HEK293 (cell line): ENCODE measurements at regions not wholly inside any gene's neighbourhood (a gene's known extent, or its start where the extent isn't known, plus 50 kb on each side); places are given as distances from the start of the nearest gene placed in this dataset.

Experiments
- GLI2 ChIP-seq: fragments of 450-650 bp; formaldehyde crosslinking; IDR thresholded peaks from 2 replicates; pipeline ENCODE4; 2017; ENCODE audit warnings: missing biosample characterization, missing genetic modification characterization, low read depth, borderline replicate concordance
- MYNN ChIP-seq: fragments of 450-650 bp; formaldehyde crosslinking; IDR thresholded peaks from 2 replicates; pipeline ENCODE4 v1.5.1; 2016; ENCODE audit warnings: missing biosample characterization, missing genetic modification characterization, borderline replicate concordance
- MZF1 ChIP-seq: fragments of 450-650 bp; formaldehyde crosslinking; IDR thresholded peaks from 2 replicates; pipeline ENCODE4 v1.5.1; 2017; ENCODE audit warnings: missing biosample characterization, missing genetic modification characterization, borderline replicate concordance
- PRDM1 ChIP-seq: fragments of 450-650 bp; formaldehyde crosslinking; IDR thresholded peaks from 2 replicates; pipeline ENCODE4; 2016; ENCODE audit warnings: missing biosample characterization, missing genetic modification characterization
- REPIN1 ChIP-seq: fragments of 450-650 bp; formaldehyde crosslinking; IDR thresholded peaks from 2 replicates; pipeline ENCODE4 v1.5.1; 2017; ENCODE audit warnings: missing biosample characterization, missing genetic modification characterization, low read depth
- SETDB1 ChIP-seq: IDR thresholded peaks from one replicate; pipeline ENCODE4 v1.6.1; 2017; ENCODE audit warnings: mild to moderate bottlenecking, low read length, moderate library complexity, mixed read lengths; ENCODE audit not compliant: insufficient read length
- SP3 ChIP-seq: fragments of 450-650 bp; formaldehyde crosslinking; IDR thresholded peaks from 2 replicates; pipeline ENCODE4 v1.5.1; 2016; ENCODE audit warnings: missing biosample characterization, missing genetic modification characterization
- ZBTB20 ChIP-seq: fragments of 450-650 bp; formaldehyde crosslinking; IDR thresholded peaks from 2 replicates; pipeline ENCODE4 v1.5.1; 2016; ENCODE audit warnings: missing biosample characterization, missing genetic modification characterization
- ZFP3 ChIP-seq: fragments of 450-650 bp; formaldehyde crosslinking; IDR thresholded peaks from 2 replicates; pipeline ENCODE4 v1.5.1; 2016; ENCODE audit warnings: low read depth, missing biosample characterization, missing genetic modification characterization
- ZFP41 ChIP-seq: fragments of 450-650 bp; formaldehyde crosslinking; IDR thresholded peaks from 2 replicates; pipeline ENCODE4 v1.5.1; 2016; ENCODE audit warnings: missing biosample characterization, missing genetic modification characterization, borderline replicate concordance
- ZNF133 ChIP-seq: fragments of 450-650 bp; formaldehyde crosslinking; IDR thresholded peaks from 2 replicates; pipeline ENCODE4 v1.5.1; 2016; ENCODE audit warnings: missing biosample characterization, missing genetic modification characterization
- ZNF146 ChIP-seq: fragments of 450-650 bp; formaldehyde crosslinking; IDR thresholded peaks from 2 replicates; pipeline ENCODE4 v1.5.1; 2016; ENCODE audit warnings: missing biosample characterization, missing genetic modification characterization
- ZNF239 ChIP-seq: fragments of 450-650 bp; formaldehyde crosslinking; IDR thresholded peaks from 2 replicates; pipeline ENCODE4 v1.5.1; 2016; ENCODE audit warnings: missing biosample characterization, missing genetic modification characterization
- ZNF341 ChIP-seq: fragments of 450-650 bp; formaldehyde crosslinking; IDR thresholded peaks from 2 replicates; pipeline ENCODE4; 2016; ENCODE audit warnings: low read depth, missing biosample characterization, missing genetic modification characterization
- ZNF404 ChIP-seq: fragments of 450-650 bp; formaldehyde crosslinking; IDR thresholded peaks from 2 replicates; pipeline ENCODE4 v1.5.1; 2017; ENCODE audit warnings: missing biosample characterization, missing genetic modification characterization
- ZNF510 ChIP-seq: fragments of 450-650 bp; formaldehyde crosslinking; IDR thresholded peaks from 2 replicates; pipeline ENCODE4 v1.5.1; 2018; ENCODE audit warnings: mild to moderate bottlenecking, missing genetic modification characterization, missing biosample characterization; ENCODE audit not compliant: insufficient replicate concordance
- ZNF600 ChIP-seq: fragments of 450-650 bp; formaldehyde crosslinking; IDR thresholded peaks from 2 replicates; pipeline ENCODE4 v1.5.1; 2016; ENCODE audit warnings: missing biosample characterization, missing genetic modification characterization
- ZNF624 ChIP-seq: fragments of 450-650 bp; formaldehyde crosslinking; IDR thresholded peaks from 2 replicates; pipeline ENCODE4 v1.5.1; 2017; ENCODE audit warnings: missing biosample characterization, missing genetic modification characterization
- ZNF785 ChIP-seq: fragments of 450-650 bp; formaldehyde crosslinking; IDR thresholded peaks from 2 replicates; pipeline ENCODE4 v1.5.1; 2016; ENCODE audit warnings: missing biosample characterization, missing genetic modification characterization
- TF ChIP-seq, protein P1 (sequence below): fragments of 450-650 bp; formaldehyde crosslinking; IDR thresholded peaks from 2 replicates; pipeline ENCODE4 v1.5.1; 2017; ENCODE audit warnings: missing biosample characterization, missing genetic modification characterization
- TF ChIP-seq, protein P2 (sequence below): fragments of 450-650 bp; formaldehyde crosslinking; IDR thresholded peaks from 2 replicates; pipeline ENCODE4 v1.5.1; 2016; ENCODE audit warnings: missing biosample characterization, missing genetic modification characterization
- TF ChIP-seq, protein P3 (sequence below): fragments of 450-650 bp; formaldehyde crosslinking; IDR thresholded peaks from 2 replicates; pipeline ENCODE4 v1.5.1; 2017; ENCODE audit warnings: missing biosample characterization, missing genetic modification characterization
- TF ChIP-seq, protein P4 (sequence below): fragments of 450-650 bp; formaldehyde crosslinking; IDR thresholded peaks from 2 replicates; pipeline ENCODE4 v1.5.1; 2016; ENCODE audit warnings: missing biosample characterization, missing genetic modification characterization
- TF ChIP-seq, protein P5 (sequence below): fragments of 450-650 bp; formaldehyde crosslinking; IDR thresholded peaks from 2 replicates; pipeline ENCODE4 v1.5.1; 2016; ENCODE audit warnings: missing biosample characterization, missing genetic modification characterization, low read depth
- TF ChIP-seq, protein P6 (sequence below): fragments of 450-650 bp; formaldehyde crosslinking; IDR thresholded peaks from 2 replicates; pipeline ENCODE4 v1.5.1; 2017; ENCODE audit warnings: missing biosample characterization, missing genetic modification characterization
- TF ChIP-seq, protein P7 (sequence below): fragments of 450-650 bp; formaldehyde crosslinking; IDR thresholded peaks from 2 replicates; pipeline ENCODE4 v1.5.1; 2016; ENCODE audit warnings: missing biosample characterization, missing genetic modification characterization
- TF ChIP-seq, protein P8 (sequence below): fragments of 450-650 bp; formaldehyde crosslinking; IDR thresholded peaks from 2 replicates; pipeline ENCODE4 v1.5.1; 2016; ENCODE audit warnings: missing biosample characterization, missing genetic modification characterization

DNA sequence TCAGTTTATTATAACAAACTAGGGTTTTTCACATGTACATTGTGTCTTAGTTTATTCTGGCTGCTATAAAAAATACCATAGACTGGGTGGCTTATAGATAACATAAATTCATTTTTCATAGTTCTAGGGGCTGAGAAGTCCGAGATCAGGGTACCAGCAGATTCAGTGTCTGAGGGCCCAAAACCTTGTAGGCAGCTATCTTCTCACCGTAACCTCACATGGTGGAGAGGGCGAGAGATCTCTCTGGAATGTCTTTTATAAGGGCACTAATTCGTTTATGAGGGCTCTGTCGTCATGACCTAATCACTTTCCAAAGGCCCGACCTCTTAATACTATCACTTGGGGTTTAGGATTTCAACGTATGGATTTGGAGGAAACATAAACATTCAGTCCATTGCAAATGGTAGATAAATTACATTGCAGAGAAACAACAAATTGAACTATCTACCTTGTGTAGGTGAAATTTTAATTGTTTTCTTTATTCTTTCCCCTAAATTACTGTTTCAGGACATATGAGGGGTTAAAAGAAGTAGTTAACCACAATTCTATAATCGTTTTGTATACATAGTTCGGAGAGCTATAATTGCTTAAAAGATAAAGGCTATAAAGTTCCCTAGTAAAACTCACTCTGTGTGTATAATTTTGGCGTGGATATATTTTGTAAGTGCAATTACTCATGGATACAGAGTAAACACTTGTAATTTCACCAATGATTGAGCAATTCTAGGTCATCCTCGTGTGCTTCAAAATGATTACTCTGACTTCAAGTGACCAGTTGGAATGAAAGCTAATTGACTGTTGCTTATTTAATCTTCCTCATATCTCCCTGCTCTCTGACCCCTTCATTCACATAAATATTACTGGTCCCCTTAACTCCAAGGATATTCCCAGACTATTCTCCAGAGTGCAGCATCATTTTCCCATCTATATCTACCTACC, 247.5 kb upstream of the TMEM161B start (continued):
- TF ChIP-seq, protein P1, sequence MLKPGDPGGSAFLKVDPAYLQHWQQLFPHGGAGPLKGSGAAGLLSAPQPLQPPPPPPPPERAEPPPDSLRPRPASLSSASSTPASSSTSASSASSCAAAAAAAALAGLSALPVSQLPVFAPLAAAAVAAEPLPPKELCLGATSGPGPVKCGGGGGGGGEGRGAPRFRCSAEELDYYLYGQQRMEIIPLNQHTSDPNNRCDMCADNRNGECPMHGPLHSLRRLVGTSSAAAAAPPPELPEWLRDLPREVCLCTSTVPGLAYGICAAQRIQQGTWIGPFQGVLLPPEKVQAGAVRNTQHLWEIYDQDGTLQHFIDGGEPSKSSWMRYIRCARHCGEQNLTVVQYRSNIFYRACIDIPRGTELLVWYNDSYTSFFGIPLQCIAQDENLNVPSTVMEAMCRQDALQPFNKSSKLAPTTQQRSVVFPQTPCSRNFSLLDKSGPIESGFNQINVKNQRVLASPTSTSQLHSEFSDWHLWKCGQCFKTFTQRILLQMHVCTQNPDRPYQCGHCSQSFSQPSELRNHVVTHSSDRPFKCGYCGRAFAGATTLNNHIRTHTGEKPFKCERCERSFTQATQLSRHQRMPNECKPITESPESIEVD (tag by site-specific recombination), result peak; percentile 99
- TF ChIP-seq ZBTB20 (tag by site-specific recombination), result peak; percentile 59; the same call in 1 of the 2 replicates
- TF ChIP-seq ZNF146 (tag by site-specific recombination), result peak; percentile 72
- TF ChIP-seq PRDM1 (tag by site-specific recombination), result no peak
- no peak for TF ChIP-seq ZNF785 (tag by site-specific recombination)
- TF ChIP-seq, protein P2, sequence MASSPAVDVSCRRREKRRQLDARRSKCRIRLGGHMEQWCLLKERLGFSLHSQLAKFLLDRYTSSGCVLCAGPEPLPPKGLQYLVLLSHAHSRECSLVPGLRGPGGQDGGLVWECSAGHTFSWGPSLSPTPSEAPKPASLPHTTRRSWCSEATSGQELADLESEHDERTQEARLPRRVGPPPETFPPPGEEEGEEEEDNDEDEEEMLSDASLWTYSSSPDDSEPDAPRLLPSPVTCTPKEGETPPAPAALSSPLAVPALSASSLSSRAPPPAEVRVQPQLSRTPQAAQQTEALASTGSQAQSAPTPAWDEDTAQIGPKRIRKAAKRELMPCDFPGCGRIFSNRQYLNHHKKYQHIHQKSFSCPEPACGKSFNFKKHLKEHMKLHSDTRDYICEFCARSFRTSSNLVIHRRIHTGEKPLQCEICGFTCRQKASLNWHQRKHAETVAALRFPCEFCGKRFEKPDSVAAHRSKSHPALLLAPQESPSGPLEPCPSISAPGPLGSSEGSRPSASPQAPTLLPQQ, result peak; percentile 89
- no peak for TF ChIP-seq ZNF404 (tag by site-specific recombination)
- TF ChIP-seq, protein P3, sequence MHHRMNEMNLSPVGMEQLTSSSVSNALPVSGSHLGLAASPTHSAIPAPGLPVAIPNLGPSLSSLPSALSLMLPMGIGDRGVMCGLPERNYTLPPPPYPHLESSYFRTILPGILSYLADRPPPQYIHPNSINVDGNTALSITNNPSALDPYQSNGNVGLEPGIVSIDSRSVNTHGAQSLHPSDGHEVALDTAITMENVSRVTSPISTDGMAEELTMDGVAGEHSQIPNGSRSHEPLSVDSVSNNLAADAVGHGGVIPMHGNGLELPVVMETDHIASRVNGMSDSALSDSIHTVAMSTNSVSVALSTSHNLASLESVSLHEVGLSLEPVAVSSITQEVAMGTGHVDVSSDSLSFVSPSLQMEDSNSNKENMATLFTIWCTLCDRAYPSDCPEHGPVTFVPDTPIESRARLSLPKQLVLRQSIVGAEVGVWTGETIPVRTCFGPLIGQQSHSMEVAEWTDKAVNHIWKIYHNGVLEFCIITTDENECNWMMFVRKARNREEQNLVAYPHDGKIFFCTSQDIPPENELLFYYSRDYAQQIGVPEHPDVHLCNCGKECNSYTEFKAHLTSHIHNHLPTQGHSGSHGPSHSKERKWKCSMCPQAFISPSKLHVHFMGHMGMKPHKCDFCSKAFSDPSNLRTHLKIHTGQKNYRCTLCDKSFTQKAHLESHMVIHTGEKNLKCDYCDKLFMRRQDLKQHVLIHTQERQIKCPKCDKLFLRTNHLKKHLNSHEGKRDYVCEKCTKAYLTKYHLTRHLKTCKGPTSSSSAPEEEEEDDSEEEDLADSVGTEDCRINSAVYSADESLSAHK (tag by site-specific recombination), result peak; percentile 96
- TF ChIP-seq, protein P4, sequence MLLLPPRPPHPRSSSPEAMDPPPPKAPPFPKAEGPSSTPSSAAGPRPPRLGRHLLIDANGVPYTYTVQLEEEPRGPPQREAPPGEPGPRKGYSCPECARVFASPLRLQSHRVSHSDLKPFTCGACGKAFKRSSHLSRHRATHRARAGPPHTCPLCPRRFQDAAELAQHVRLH (tag by site-specific recombination), result peak; percentile 97
- TF ChIP-seq, protein P5, sequence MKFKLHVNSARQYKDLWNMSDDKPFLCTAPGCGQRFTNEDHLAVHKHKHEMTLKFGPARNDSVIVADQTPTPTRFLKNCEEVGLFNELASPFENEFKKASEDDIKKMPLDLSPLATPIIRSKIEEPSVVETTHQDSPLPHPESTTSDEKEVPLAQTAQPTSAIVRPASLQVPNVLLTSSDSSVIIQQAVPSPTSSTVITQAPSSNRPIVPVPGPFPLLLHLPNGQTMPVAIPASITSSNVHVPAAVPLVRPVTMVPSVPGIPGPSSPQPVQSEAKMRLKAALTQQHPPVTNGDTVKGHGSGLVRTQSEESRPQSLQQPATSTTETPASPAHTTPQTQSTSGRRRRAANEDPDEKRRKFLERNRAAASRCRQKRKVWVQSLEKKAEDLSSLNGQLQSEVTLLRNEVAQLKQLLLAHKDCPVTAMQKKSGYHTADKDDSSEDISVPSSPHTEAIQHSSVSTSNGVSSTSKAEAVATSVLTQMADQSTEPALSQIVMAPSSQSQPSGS (tag by site-specific recombination), result peak; percentile 87
- no peak for TF ChIP-seq ZNF600 (tag by site-specific recombination)
- TF ChIP-seq, protein P6, sequence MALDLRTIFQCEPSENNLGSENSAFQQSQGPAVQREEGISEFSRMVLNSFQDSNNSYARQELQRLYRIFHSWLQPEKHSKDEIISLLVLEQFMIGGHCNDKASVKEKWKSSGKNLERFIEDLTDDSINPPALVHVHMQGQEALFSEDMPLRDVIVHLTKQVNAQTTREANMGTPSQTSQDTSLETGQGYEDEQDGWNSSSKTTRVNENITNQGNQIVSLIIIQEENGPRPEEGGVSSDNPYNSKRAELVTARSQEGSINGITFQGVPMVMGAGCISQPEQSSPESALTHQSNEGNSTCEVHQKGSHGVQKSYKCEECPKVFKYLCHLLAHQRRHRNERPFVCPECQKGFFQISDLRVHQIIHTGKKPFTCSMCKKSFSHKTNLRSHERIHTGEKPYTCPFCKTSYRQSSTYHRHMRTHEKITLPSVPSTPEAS, result peak; percentile 64
- no peak; the same call in 1 of the 2 replicates for TF ChIP-seq REPIN1 (tag by site-specific recombination)
- TF ChIP-seq ZNF624, result no peak
- no peak for TF ChIP-seq SETDB1
- TF ChIP-seq ZNF510 (tag by site-specific recombination), result peak; percentile 71
- TF ChIP-seq ZFP41 (tag by site-specific recombination), result no peak
- no peak for TF ChIP-seq ZFP3 (tag by site-specific recombination)
- peak; percentile 96 for TF ChIP-seq GLI2 (tag by site-specific recombination)
- TF ChIP-seq ZNF341 (tag by site-specific recombination), result peak; percentile 45
- TF ChIP-seq ZNF133, result no peak
- TF ChIP-seq, protein P7, sequence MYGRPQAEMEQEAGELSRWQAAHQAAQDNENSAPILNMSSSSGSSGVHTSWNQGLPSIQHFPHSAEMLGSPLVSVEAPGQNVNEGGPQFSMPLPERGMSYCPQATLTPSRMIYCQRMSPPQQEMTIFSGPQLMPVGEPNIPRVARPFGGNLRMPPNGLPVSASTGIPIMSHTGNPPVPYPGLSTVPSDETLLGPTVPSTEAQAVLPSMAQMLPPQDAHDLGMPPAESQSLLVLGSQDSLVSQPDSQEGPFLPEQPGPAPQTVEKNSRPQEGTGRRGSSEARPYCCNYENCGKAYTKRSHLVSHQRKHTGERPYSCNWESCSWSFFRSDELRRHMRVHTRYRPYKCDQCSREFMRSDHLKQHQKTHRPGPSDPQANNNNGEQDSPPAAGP (tag by site-specific recombination), result no peak; the same call in 1 of the 2 replicates
- TF ChIP-seq MZF1, result no peak
- TF ChIP-seq SP3 (tag by site-specific recombination), result peak; percentile 56; the same call in 1 of the 2 replicates
- TF ChIP-seq ZNF239 (tag by site-specific recombination), result peak; percentile 28
- TF ChIP-seq, protein P8, sequence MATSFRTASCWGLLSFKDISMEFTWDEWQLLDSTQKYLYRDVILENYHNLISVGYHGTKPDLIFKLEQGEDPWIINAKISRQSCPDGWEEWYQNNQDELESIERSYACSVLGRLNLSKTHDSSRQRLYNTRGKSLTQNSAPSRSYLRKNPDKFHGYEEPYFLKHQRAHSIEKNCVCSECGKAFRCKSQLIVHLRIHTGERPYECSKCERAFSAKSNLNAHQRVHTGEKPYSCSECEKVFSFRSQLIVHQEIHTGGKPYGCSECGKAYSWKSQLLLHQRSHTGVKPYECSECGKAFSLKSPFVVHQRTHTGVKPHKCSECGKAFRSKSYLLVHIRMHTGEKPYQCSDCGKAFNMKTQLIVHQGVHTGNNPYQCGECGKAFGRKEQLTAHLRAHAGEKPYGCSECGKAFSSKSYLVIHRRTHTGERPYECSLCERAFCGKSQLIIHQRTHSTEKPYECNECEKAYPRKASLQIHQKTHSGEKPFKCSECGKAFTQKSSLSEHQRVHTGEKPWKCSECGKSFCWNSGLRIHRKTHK, result no peak
- no peak for TF ChIP-seq MYNN (tag by site-specific recombination)
